ENCODE measurements at regions not wholly inside any gene's neighbourhood (a gene's known extent, or its start where the extent isn't known, plus 50 kb on each side); places are given as distances from the start of the nearest gene placed in this dataset.
"Not testable (repeated sequence)": the region's sequence is repeated elsewhere in the genome, so short reads cannot be mapped to it uniquely, and the experiment has no call there.

DNA sequence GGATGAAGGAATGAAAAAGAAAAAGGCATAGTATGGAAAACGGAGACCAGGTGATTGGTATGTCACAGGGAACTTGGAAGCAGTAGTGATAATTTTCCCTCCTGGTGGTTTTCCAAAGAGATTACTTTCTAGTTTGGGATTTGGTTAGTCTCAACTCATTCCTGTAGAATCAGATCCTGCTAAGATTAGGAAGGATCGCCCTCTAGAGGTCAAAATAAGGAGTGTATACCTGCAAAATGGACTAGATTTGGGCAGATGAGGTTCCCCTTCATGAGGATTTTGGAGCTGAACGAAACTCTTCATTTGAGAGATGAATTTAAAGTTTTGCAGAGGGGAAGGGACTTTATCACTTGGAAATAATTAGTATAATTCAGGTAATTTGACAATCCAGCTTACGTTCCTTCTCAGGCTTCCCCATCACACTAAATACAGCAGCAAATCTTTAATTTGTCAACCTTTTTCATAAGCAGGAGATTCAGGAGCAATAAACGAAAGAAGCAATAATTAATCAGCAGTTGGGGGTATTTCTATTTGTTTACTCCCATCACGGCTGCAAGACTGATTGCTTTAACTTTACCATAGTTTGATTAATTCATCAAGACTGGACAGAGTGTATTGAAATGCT, 65.2 kb downstream of the CCDC195 start:
- FAIRE-seq: peak; percentile 74

- not testable (repeated sequence) for FAIRE-seq
Observed at GRCh38 chr2:224647684-224648083, 62.5 kb upstream of the CUL3 start.

- peak; percentile 63 for FAIRE-seq
Observed at GRCh38 chr2:224646242-224646846, 61.2 kb upstream of the CUL3 start.

GRCh38 chr2:224645722-224646121, 60.6 kb upstream of the CUL3 start:
- FAIRE-seq: no peak

DNA sequence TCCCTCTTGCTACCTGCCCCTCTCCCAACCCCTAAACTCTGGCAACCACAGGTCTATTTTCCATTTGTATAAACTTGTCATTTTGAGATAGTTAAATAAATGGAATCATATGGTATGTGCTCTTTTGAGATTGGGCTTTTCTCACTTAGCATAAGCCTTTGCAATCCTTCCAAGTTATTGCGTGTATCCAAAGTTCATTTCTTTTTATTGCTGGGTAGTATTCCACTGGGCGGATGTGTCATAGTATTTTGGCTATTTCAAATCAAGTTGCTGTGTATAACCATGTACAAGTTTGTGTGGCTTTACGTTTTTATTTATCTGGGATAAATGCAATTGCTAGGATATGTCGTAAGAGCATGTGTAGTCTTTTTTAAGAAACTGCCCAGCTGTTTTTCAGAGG, 55.5 kb upstream of the CUL3 start:
- FAIRE-seq: no peak

- FAIRE-seq: no peak
Observed at GRCh38 chr2:224638301-224638823, 53.2 kb upstream of the CUL3 start.
